Activated gamma-delta T cell treated with anti-CD3 and anti-CD28 coated beads, Interleukin-2, amount 50 U/mL, for 16 hours (primary cell): ENCODE measurements at regions not wholly inside any gene's neighbourhood (a gene's known extent, or its start where the extent isn't known, plus 50 kb on each side); places are given as distances from the start of the nearest gene placed in this dataset.
A peak's percentile ranks its signal among the peaks of the same experiment; 100 is the strongest.

ENCODE experiments used
- DNase-seq: peaks from one replicate; pipeline ENCODE4 v3.0.0-alpha.2; 2020; ENCODE audit warnings: low read depth

DNA sequence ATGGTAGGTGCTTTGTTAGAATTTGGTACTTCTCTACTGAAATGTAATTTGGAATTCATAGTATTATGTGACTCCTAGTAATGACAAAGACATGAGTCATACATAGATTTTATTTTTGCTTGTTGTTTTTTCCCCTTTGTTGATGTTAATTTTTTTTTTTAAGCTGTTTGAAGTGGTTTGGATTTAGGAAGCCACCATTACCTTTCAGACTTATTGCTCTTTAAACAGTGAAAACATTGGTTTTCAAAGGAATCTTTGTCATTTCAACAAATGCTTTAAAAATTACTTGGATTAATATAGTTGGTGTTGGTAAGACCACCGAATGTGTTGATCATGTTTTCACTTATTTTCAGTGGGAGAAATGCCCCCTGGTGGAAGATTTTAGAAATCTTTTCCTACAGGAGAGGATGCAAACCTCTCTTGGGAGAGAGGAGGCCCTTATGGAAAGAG lies 170.1 kb upstream of the PITX1 start:
- no peak for DNase-seq

DNA sequence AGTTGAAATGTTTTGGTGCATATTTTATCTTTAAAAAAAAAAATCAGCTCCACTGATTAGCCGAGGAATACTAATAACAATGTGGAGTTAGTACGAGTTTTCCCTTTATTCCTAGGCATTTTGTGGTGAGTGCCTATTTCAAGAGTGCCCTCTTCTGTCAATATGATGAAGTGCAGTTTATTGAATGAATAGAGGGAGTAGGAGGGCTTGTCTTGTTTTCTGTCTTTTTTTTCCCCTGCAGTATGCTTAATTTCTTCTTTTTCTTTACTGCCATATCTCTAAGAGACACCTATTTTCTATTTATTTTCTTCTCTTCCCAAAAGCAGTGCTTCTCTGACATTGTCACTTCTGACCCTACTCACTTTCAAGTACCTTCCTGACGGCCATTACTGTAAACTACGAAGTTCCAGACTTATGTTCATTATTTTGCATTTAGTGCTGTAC lies 169.6 kb upstream of the PITX1 start:
- DNase-seq: no peak

DNA sequence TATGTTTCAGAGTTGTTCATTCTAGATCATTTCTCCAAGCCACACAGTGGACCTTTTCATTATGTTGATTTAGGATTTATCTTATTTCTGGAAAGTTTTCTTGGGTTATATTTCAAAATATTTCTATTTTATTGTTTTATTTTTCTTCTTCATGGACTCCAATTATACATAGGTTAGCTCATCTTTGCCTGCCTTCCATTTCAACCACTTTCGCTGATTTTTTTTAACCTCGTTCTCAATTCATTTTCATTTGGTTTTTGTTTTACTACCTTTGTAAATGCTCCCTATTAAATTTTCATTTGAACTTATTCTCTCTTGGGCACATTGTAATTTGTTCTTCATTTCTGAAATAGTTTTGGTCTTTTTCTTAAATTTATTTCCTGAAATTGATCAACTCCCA lies 169.0 kb upstream of the PITX1 start:
- DNase-seq: no peak

- no peak for DNase-seq
Observed at GRCh38 chr5:135199919-135200318, 165.9 kb upstream of the PITX1 start.

DNA sequence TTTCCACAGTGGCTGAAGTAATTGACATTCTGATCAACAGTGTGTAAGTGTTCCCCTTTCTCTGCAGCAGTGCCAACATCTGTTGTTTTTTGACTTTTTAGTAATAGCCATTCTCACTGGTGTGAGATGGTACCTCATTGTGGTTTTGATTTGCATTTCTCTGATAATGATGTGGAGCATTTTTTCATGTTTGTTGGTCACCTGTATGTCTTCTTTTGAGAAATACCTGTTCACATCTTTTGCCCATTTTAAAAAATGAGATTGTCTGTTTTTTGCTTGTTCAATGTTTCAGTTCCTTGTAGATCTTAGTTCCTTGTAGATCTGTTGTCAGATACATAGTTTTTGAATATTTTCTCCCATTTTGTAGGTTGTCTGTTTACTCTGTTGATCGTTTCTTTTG lies 162.5 kb upstream of the PITX1 start:
- DNase-seq: no peak

GRCh38 chr5:135195270-135195608 lies 161.2 kb upstream of the PITX1 start:
- no peak for DNase-seq

DNA sequence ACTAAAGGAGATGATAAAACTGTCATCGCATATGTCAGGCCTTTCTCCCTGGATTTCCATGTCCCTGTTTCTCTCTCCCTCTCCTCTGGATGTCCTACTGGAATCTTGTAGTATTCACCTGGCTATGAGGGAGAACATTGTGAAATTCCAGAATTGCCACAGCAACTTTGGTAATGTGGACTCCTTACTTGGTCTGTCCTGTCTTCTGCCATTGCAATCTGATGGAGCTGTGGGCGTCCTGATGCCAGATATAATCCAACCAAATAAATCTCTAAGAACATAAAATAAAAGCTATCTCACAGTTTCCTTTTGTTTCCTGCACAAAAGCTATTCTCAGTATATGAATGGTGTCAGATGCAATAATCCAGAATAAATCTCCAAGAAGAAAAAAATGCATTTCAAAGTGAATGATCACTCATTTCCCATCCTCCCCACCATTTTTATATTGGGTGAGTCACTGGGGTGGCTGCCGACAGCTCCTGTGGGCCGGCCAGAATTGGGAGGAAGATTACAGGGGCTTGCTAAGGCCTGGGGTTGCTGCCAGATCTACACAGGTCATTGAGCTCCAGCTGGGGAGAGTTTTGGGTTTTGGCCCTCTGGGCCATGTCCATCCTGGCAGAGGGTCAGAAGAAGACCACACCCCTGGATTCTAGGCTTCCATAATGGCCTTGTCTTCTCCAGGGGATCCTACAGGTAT lies 160.7 kb upstream of the PITX1 start:
- no peak for DNase-seq

GRCh38 chr5:135194126-135194488 lies 160.1 kb upstream of the PITX1 start:
- no peak for DNase-seq

GRCh38 chr5:135193213-135194125 lies 159.4 kb upstream of the PITX1 start:
- DNase-seq: no peak

DNA sequence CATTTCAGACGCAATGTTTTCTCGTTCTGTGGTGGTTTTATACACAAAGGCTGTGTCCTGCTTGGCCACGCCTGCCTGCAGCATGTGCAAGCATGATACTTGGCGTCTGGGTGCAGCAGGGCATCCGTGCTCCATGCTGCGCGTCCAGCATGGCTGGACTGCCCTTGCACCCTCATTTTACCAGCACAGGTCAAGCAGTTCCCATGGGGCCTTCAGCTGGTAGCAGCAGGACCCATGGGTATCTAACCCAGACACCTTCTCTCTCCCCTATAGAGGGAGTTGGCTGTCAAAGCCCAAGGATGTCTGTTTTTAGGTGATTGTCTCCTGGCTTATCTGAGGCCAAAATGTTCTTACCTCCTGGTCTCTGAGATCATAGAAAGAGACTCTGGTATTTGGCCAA lies 158.3 kb upstream of the PITX1 start:
- DNase-seq: no peak

- peak; percentile 37 for DNase-seq
Observed at GRCh38 chr5:135191084-135191826, 157.2 kb upstream of the PITX1 start.

- DNase-seq: no peak
Observed at GRCh38 chr5:135190416-135191083, 156.5 kb upstream of the PITX1 start.

- no peak for DNase-seq
Observed at GRCh38 chr5:135189024-135189423, 155.0 kb upstream of the PITX1 start.

DNA sequence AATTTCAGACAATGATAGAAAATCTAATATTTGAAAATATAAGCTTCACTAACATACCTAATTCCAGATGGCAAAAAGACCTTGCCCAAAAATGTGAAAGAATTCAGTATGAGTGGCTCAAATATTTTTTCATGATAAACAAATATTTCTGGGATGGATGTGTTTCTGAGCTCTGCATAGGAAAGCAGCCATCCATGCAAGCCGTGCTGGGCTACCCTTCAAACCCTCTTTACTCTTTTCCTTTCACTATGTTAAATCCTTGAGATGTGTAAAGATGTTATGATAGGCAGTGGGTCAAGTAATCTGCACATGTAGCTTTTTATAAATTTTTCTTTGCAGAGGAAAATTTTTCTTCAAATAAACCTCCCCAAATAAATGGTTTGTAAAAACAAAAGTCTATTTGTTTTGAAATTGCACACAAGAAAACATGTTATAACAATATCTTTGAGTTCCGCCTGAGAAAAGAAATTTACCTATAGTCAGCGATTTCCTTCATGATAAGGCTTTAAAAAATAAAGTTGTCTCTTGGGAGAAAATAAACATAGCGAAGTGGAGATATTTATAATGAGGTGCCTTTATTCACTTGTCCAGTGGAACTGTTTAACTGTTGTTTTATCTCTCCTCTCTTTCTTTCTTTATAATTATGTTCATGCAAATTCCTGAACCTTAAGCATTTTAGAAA lies 154.3 kb upstream of the PITX1 start:
- DNase-seq: no peak

DNA sequence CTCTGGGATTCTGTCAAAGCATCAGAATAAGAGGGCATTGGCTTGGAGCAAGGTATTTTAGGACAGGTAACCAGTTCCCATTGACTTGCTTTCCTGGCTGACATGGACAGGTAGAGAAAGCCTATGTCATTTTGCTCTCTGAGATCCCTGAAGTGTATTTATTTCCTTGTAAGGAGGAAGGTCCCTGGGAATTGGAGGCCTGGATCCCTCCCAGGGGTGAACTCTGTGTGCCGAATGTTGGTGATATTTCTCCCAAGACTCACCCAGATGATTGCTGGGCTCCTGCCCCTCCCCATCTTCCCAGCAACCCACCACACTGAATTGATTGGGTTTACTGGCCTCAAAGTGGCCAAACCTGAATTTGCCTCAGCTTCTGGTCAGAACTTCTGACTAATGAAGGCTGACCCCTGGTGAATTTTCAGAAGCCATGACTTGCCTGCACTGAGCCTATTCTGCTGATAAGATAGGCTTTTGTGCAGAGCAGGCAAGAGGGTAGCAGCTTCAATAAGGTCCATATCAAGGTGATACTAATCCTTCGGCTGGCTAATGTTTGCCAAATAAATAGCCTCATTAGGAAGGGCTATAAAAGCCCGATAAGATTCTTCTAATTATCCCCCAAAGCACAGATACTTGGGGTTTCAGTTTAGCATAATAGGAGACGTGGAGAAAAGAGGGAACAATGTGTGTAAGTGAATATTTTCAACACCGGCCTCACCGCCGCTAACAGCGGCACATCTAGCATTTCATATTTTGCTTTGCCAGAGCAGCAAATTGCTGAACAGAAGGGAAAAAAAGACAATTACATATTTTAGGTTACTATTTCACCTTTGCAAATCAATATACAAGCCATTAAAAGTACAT lies 152.9 kb upstream of the PITX1 start:
- no peak for DNase-seq

DNA sequence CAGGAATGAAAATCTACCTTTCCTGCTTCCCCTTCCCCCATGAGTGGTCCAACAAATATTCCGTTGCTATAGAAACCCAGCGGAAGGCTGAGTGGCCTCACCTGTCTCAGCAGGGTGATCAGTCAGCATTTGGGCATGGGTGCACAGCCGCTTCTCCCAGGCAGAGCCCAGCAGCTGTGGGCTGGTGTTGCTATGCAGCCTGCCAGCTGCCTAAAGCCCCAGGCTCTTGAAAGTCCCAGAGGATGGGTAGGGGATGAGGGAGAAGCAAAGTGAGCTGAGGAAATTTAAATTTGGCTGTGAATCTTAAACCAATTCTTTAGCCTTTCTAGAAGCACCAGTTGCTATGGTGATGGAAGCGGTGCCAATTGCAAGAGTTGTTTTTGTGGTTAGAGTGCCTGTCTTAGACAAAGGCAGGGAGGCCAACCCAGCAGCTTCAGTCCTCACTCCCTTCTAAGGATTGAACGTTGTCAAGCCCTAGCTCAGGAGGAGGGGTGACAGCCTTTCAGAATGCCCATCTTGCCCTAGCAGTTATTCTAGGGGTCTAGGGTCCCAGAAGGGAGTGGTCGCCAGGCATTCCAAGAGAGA lies 151.5 kb upstream of the PITX1 start:
- DNase-seq: no peak

- no peak for DNase-seq
Observed at GRCh38 chr5:135184646-135185045, 150.6 kb upstream of the PITX1 start.

- DNase-seq: no peak
Observed at GRCh38 chr5:135183464-135183863, 149.4 kb upstream of the PITX1 start.

DNA sequence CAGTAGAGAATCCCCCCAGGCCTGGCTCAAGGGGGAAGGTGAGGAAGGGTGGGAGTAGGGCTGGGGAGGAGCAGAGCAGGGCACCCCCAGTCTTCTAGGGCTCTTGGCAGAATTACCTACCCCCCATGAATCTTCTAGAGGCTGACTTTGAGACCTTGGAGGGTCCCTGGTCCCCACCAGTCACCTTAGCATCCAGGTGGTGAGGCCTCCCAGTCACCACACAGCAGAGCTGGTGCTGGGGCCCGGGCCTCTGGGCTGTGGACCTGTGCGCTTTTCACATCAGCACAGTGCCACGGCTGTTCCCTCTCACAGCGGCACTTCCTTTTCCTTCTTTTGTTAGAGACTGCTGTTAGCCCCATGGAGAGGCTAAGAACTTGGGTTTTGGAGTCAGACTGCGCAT lies 148.6 kb upstream of the PITX1 start:
- DNase-seq: no peak

- DNase-seq: no peak
Observed at GRCh38 chr5:135181653-135182052, 147.6 kb upstream of the PITX1 start.
